ENCODE measurements at regions not wholly inside any gene's neighbourhood (a gene's known extent, or its start where the extent isn't known, plus 50 kb on each side); places are given as distances from the start of the nearest gene placed in this dataset.
"Not testable (repeated sequence)": the region's sequence is repeated elsewhere in the genome, so short reads cannot be mapped to it uniquely, and the experiment has no call there.

DNA sequence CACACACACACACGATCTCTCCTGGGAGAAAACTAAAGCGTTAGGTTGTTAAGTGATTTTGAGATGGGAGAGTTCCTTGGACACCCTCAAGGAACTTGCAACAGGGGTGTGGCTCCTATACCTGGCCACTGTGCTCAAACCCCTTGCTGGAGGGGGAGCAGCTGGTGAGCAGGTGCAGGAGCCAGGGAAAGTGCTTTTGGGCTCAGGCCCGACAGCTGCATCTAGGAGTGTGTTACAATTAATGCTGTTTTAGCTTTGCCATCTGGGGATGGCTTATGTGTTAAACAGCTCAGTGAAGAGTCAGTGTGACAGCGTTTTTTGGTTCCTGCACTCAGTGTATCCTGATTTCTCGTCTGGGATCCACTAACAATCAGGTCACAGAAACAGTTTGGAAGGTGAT lies 510.8 kb downstream of the TRIB2 start:
- no peak for DNase-seq (ENCODE audit: low spot score)

DNA sequence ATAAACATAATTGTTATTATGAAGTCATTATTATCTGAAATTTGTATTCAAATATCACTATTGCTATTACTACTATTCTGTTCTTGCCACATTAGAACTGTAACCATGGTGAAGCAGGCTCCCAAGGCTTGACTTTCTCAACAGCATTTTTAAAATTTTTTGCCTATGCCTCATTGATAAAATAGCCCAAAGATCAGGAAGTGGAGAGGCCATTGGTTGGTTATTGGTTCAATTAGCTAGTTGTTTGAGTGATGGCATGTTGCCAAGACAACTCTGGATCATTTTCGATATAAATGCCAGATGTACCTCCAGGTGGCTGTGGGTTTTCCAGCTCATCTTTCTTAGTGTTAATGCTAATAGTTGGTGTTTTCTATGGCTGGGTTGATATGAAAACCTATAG lies 513.5 kb downstream of the TRIB2 start:
- DNase-seq (ENCODE audit: low spot score) = no peak

- no peak for DNase-seq (ENCODE audit: low spot score)
Observed at GRCh38 chr2:13240061-13240460, 523.3 kb downstream of the TRIB2 start.

DNA sequence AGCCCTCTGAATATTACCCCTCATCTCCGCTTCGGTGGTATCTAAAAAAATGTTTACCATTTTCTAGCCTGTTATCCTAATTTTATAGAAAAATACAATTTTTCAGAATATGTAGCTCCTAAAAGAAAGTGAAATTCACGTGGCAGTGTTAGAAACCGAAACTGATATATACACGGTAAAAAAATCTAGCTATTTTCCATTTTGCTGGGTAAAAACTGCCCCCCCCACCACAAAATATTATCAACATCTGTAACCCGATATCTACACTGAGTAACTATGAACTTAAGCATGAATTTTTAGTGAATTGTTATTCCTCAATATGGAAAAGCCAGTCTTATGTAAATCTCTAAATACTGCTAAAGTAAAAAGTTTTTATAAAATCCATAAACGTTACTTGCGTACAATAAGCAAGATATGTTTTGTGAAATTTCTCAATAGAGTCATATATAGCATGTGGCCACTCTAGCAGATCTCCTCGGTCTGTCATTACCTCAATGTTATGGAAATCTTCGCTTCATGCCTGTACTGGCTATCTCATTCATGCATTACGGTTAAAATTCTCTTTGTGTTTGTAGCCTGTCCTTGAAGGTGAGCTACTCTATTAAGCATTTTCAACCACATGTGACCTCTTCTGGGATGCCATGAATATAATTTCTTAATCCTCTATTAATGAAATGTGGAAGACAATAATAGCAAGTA lies 524.2 kb downstream of the TRIB2 start:
- no peak for DNase-seq (ENCODE audit: low spot score)

- no peak for DNase-seq (ENCODE audit: low spot score)
Observed at GRCh38 chr2:13252615-13253014, 535.9 kb downstream of the TRIB2 start.

DNA sequence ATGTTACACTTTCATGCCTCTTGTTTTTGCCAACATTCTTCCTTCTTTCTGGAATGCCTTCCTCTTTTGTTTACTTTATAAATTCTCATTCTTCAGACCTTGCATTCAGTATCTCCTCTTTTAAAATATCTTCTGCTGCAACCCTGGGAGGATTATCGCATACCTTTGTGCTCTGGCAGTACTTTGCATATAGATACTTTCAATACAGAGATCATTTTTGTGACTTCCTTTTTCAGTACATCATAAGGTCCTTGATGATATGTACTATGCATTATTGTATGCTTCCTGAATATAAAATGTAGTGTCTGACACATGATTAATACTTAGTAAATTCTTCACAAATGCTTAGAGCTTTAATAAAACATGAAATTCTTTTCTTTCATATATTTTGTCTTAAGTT lies 538.7 kb downstream of the TRIB2 start:
- DNase-seq (ENCODE audit: low spot score) = no peak

DNA sequence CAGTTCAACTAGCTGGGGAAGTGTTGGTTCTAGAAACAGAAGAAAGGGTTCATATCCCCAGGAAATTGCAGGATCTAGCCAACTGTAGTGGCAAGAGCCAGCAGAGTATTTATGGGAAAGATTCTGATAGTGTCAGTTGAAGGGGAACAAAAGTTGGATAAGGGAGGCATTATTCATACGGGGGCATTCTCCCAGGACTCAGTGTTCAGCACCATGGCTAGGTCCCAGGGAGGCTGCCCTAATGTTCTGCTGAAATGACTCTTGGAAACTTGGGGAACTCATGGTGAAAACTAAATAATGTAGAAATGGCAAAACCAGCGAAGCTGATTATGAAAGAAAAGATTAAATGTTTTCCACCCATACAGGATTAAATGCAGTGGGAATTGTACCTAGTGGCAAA lies 543.7 kb downstream of the TRIB2 start:
- DNase-seq (ENCODE audit: low spot score) = no peak

GRCh38 chr2:13266166-13266565 lies 549.4 kb downstream of the TRIB2 start:
- no peak for DNase-seq (ENCODE audit: low spot score)

GRCh38 chr2:13284688-13285087 lies 568.0 kb downstream of the TRIB2 start:
- no peak for DNase-seq (ENCODE audit: low spot score)

- no peak for DNase-seq (ENCODE audit: low spot score)
Observed at GRCh38 chr2:13289310-13289709, 572.6 kb downstream of the TRIB2 start.

DNA sequence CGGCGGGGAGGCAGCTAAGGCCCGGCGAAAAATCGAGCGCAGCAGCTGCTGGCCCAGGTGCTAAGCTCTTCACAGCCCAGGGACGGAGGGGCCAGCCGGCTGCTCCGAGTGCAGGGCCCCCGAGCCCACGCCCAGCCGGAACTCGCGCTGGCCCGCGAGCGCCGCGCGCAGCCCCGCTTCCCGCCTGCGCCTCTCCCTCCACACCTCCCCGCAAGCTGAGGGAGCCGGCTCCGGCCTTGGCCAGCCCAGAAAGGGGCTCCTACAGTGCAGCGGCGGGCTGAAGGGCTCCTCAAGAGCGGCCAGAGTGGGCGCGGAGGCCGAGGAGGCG lies 591.7 kb downstream of the TRIB2 start:
- not testable (repeated sequence) for DNase-seq (ENCODE audit: low spot score)

GRCh38 chr2:13308989-13309388 lies 592.3 kb downstream of the TRIB2 start:
- DNase-seq (ENCODE audit: low spot score) = no peak

GRCh38 chr2:13332060-13332459 lies 615.3 kb downstream of the TRIB2 start:
- DNase-seq (ENCODE audit: low spot score) = no peak

DNA sequence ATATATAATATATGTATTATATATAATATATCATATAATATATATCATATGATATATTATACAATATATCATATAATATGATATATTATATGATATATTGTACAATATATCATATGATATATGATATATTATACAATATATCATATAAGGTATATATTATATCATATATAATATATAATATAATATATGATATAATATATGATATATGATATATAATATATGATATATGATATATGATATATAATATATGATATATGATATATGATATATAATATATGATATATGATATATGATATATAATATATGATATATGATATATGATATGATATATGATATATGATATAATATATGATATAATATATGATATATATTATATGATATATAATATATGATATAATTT lies 617.3 kb downstream of the TRIB2 start:
- not testable (repeated sequence) for DNase-seq (ENCODE audit: low spot score)

GRCh38 chr2:13334545-13334944 lies 617.8 kb downstream of the TRIB2 start:
- DNase-seq (ENCODE audit: low spot score) = no peak

DNA sequence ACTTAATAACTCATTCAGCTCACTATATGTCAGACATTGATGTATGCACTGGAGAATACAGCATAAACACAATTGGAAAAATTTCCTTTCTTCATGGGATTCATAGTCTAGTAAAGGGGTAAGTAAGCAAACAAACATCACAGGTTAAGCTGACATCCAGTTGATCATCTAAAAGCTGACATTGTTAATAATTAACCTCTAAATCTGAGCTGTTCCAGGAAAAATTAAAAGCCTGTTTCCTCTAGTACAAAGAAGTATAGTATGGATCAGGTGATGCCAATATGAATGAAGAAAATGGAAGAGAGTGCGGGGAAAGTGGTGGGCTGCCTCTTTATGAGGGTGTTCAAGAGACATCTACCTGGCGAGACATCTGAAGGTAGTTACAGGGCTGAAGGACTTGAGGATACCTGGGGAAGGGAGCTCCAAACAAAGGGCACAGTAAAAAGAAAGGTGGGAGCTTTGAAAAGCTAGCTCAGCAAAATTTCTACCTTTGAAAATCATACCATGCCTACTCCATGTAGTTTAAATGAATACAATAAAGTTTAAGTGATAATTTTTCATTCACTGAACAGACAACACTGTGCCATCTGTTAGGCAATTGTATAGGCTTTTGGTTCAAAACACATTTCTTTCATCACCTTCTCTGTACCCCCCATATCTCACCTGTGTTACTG lies 619.3 kb downstream of the TRIB2 start:
- DNase-seq (ENCODE audit: low spot score) = no peak

DNA sequence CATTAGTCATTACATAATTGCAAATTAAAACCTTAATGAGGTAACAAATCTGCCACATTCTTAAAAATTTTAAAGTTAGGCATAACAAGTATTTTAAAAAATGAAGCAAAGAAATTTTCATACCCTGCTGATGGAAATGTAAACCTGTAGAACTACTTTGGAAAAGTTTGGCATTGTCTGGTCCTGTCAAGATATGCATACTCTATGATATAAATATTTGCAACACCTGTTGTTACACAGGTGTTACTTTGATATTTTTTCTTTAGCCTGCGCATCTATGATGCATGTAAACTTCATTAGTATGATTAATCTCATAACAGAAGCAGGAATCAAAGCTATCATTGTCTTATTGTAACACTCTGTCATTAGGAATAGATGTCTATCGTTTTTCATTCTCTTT lies 634.3 kb downstream of the TRIB2 start:
- DNase-seq (ENCODE audit: low spot score) = no peak

DNA sequence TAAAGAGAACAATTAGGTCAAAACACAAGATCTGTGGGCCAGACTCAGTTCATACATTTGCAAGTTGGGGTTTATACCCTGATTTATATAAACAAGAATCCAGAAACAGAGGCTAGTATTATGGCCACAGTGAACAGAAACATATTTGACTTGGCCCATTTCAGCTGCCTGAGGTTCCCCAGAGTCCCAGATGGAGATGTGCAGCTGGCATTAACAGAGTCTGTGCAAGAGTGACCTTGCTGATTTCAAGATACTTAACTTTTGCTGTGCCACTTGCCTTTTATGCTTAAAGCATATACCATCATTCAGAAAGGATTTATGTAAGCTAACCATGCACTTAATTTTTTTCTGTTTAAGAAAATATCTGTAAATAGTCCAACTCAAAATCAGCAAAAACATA lies 636.3 kb downstream of the TRIB2 start:
- DNase-seq (ENCODE audit: low spot score) = no peak

DNA sequence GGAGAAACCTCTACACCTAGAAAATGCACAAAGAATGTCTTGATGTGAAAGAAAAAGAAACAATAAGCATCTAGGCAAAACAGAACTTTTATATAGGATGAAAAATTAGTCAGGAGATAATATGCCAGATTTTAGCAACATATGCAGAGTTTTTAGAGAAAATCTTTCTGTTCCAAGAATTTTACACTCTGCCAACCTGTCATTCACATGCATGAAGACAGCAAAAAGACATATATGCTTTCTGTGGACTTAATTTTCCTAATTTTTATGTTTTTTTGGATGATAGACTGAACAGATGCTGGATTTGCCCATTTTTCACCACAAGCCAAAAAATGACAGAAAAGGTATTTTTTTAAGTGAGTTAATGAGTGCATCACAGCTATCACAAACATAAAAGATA lies 637.3 kb downstream of the TRIB2 start:
- no peak for DNase-seq (ENCODE audit: low spot score)

GRCh38 chr2:13381928-13382327 lies 665.2 kb downstream of the TRIB2 start:
- DNase-seq (ENCODE audit: low spot score) = not testable (repeated sequence)

- DNase-seq (ENCODE audit: low spot score) = not testable (repeated sequence)
Observed at GRCh38 chr2:13389172-13389571, 672.4 kb downstream of the TRIB2 start.

GRCh38 chr2:13390676-13391075 lies 673.9 kb downstream of the TRIB2 start:
- no peak for DNase-seq (ENCODE audit: low spot score)

- no peak for DNase-seq (ENCODE audit: low spot score)
Observed at GRCh38 chr2:13401312-13401711, 684.6 kb downstream of the TRIB2 start.

- DNase-seq (ENCODE audit: low spot score) = no peak
Observed at GRCh38 chr2:13413989-13414388, 697.3 kb downstream of the TRIB2 start.
